ACHN (cell line): ENCODE measurements at regions not wholly inside any gene's neighbourhood (a gene's known extent, or its start where the extent isn't known, plus 50 kb on each side); places are given as distances from the start of the nearest gene placed in this dataset.

ENCODE experiments used
- DNase-seq: peaks from one replicate; pipeline ENCODE4 v3.0.0-alpha.2; 2015
- in situ Hi-C: cut with HindIII; loops from 2 replicates; pipeline ENCODE4 v1.10.0; 2017; ENCODE audit warnings: low sequenced_read_pairs, low pct_ligation_motif_present, low pct_unique_long_range_greater_than_20kb

GRCh38 chr12:124396544-124397398, 101.9 kb downstream of the RFLNA start:
- DNase-seq: no peak
- in situ Hi-C loops: no loop called here

DNA sequence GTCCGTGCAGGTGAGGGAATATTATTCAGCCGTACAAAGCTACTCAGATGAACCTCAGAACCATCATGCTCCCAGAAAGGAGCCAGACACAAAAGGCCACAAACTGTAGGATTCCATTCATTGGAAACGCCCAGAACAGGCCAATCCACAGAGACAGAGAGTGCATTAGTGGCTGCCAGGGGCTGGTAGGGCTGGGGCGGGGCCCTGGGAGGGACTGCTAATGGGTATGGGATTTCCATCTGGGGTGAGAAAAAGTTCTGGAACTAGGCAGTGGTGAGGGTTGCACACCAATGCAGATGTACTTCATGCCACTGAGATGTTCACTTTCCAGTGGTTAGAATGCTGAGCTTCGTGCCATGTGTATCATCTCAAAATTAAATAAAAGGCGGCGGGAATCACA, 101.1 kb downstream of the RFLNA start:
- in situ Hi-C loops: no loop called here
- DNase-seq: no peak

- no peak for DNase-seq
- in situ Hi-C loops: no loop called here
Observed at GRCh38 chr12:124395284-124395752, 100.4 kb downstream of the RFLNA start.

GRCh38 chr12:124394462-124395128, 99.7 kb downstream of the RFLNA start:
- in situ Hi-C loops: no loop called here

DNA sequence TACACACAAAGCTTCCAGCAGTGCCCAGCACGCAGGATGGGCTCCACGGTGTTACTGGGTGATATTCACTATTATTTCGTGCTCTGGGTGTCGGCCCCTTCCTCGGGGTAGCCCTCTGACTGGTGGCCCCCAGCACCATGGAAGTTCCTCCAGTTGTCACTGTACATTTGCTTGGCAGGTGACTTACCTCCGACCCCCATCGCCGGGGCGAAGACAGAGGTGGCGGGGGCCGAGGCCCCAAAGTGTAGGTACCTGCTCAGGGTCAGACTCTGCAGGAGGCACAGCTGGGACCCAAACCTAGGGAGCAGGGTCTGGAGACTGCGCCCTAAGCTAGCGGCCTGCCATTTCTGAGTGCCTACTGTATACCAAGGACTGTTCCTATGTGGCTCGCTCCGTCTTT, 98.9 kb downstream of the RFLNA start:
- in situ Hi-C loops: no loop called here
- DNase-seq: no peak

More at GRCh38 chr12:124394462-124395128, 99.7 kb downstream of the RFLNA start:
- DNase-seq: no peak

DNA sequence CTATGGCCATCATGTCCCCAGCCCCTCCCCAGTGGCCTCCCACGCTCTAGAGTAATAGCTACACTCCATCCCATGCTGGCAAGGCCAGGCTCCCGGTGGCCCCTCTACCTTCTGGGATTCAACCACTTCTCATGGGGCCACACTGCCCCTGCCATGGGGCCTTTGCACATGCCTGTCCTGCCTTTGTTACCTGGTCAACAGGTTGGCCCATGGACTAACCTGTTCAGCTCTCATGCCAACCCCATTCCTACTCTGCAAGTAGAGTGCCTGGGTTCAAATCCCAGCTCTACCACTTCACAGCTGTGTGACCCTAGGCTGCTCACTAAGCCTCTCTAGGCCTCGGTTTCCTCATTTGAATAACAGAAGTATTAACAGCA, 98.5 kb downstream of the RFLNA start:
- in situ Hi-C loops: no loop called here
- DNase-seq: no peak

GRCh38 chr12:124392667-124393413, 97.9 kb downstream of the RFLNA start:
- peak; percentile 83 for DNase-seq
- in situ Hi-C loops: no loop called here

DNA sequence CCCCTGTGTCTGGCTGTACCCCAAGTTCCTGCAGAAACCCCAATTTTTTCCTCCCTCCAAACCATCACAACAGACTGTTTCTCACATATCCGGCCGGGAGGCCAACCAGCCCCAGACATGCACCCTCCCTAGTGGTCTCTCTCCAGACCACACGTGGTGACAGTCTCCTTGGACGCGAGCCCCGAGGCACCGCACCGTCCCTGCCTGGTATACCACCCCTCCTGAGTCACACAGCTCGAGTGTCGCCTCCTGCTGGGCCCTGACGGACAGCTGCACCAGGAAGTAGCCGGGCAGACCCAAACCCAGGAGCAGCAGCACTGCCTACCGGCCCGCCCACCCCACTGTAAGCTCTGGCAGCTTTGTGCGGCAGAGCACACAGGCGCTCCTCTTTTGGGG, 97.4 kb downstream of the RFLNA start:
- DNase-seq: peak; percentile 93

GRCh38 chr12:124391340-124392261, 96.7 kb downstream of the RFLNA start:
- peak; percentile 82 for DNase-seq
- in situ Hi-C loops: no loop called here

More for the DNA sequence above, 97.4 kb downstream of the RFLNA start:
- in situ Hi-C loops: no loop called here

- in situ Hi-C loops: no loop called here
- peak; percentile 94 for DNase-seq
Observed at GRCh38 chr12:124390442-124391097, 95.7 kb downstream of the RFLNA start.

DNA sequence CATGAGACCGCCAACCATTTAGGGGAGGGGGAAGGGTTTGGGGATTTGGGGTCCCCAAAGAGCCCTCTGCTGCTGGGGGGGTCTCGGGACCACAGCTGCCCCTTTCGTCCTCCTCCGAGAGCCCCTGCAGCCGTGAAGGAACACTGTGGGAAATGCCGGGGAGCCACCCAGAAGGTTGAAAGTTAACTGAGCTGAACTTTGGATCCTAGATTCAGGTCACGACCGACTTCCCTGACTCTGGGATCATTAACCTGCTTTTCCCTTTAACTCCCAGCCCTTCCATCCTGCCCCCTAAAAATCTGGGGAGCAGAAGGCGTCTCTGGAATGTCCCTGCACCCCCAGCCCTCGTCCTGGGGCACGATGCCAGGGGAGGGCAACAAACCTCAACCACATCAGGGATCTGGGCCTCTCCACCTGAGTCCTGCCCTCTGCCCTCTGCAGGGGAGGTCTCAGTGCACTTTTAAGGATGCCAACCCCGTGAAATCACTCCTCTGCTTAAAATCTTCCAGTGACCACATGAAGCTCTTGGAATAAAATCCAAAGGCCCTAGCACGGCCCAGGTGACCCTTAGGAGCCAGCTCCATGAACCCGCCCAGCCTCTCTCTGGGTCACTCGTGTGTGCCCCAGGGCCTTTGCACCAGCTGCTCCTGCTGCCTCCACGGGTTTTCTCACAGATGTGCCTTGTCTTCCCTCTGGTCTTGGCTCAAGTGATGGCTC, 95.0 kb downstream of the RFLNA start:
- in situ Hi-C loops: no loop called here
- peak; percentile 87 for DNase-seq

DNA sequence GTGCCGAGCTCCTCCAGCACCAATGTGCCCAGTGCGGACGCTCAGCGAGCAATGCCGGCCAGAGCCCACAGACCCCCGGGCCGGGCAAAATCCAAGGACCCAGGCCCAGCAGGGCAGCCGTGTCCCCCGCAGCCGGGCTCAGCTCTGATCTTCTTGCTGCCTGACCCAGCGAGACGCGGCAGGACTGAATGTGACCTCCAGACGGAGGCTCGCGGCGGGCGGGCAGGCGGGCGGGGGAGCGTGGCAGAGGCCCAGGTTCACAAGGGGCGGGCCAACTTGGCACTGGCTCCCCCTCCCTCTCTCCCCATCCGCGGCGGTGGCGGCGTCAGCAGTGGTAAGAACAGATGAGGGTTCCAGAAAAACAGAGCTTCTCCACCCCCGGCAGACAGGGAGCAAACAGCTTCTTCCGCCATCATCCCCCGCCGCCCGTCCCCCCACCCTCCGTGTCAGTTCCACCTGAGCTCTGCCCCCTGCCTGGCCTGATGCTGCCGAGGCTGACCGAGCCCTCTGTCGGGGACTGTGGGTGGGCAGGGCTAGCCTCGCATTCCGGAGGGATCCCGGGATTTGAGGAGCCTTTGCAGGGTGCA, 94.3 kb downstream of the RFLNA start:
- DNase-seq: peak; percentile 94
- in situ Hi-C loops: no loop called here

GRCh38 chr12:124388679-124389137, 93.8 kb downstream of the RFLNA start:
- in situ Hi-C loops: no loop called here
- DNase-seq: peak; percentile 89

DNA sequence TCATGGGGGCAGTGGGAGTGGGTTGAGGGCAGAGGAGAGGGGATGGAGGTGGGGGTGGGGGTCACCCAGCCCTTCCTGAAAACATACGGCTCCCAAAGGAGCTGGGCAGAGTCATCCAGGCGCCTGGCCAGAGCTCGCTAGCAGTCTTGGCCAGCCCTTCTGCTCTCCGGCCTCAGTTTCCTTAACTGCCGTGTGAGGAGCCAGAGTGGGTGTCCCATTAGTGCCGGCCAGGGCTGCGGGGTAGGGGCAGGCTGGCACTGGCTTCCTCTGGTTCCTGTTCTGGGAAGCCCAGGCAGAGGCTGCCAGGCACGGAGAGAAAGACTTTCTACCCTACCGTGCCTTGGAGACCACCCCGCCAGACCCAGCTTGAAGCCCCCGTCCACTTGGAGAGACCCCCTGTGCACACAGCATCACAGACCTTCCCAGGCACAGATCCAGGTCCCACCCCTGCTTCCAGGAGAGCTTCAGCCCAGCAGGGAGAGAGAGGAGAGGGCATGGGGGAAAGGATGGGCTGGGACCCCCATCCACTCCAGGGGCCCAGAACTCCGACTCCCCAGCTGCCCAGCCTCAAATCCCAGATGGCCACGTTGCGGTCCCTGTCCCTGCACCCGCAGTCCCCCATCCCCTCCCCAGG, 93.3 kb downstream of the RFLNA start:
- no peak for DNase-seq
- in situ Hi-C loops: no loop called here

GRCh38 chr12:124387528-124387911, 92.6 kb downstream of the RFLNA start:
- DNase-seq: peak; percentile 28
- in situ Hi-C loops: no loop called here
